GM23248 (cell line): ENCODE measurements at regions not wholly inside any gene's neighbourhood (a gene's known extent, or its start where the extent isn't known, plus 50 kb on each side); places are given as distances from the start of the nearest gene placed in this dataset.

ENCODE experiments used
- DNase-seq: peaks from one replicate; pipeline ENCODE4 v3.0.0-alpha.2; 2015
- H2AFZ ChIP-seq: fragments of 200-600 bp; sonication (generic); 2 replicates; pipeline ENCODE4 v1.6.1; 2016; ENCODE audit warnings: antibody characterized with exemption
- H3F3A ChIP-seq: fragments of 200-600 bp; sonication (generic); 2 replicates; pipeline ENCODE4 v1.6.1; 2016; ENCODE audit warnings: mild to moderate bottlenecking, antibody characterized with exemption, mixed run types; ENCODE audit not compliant: insufficient read depth
- H3K27ac ChIP-seq: fragments of 200-600 bp; sonication (generic); 2 replicates; pipeline ENCODE4 v1.5.1; 2016; ENCODE audit warnings: mild to moderate bottlenecking
- H3K27me3 ChIP-seq: fragments of 200-600 bp; sonication (generic); replicated peaks from 2 replicates; pipeline ENCODE4 v1.6.1; 2016; ENCODE audit warnings: mild to moderate bottlenecking; ENCODE audit not compliant: insufficient read depth
- H3K36me3 ChIP-seq: fragments of 200-600 bp; sonication (generic); 2 replicates; pipeline ENCODE4 v1.6.1; 2016; ENCODE audit warnings: low read depth, mild to moderate bottlenecking
- H3K4me1 ChIP-seq: fragments of 200-600 bp; sonication (generic); 2 replicates; pipeline ENCODE4 v1.6.1; 2016; ENCODE audit warnings: mild to moderate bottlenecking; ENCODE audit not compliant: insufficient read depth
- H3K4me2 ChIP-seq: fragments of 200-600 bp; sonication (generic); one replicate; pipeline ENCODE4 v1.6.1; 2016; ENCODE audit warnings: mild to moderate bottlenecking; ENCODE audit not compliant: unreplicated experiment
- H3K4me3 ChIP-seq: fragments of 200-600 bp; sonication (generic); 2 replicates; pipeline ENCODE4 v1.5.1; 2016; ENCODE audit warnings: mild to moderate bottlenecking
- H3K79me2 ChIP-seq: fragments of 200-600 bp; sonication (generic); 2 replicates; pipeline ENCODE4 v1.6.1; 2016; ENCODE audit warnings: mild to moderate bottlenecking; ENCODE audit not compliant: insufficient read depth
- H3K9ac ChIP-seq: fragments of 200-600 bp; sonication (generic); 2 replicates; pipeline ENCODE4 v1.6.1; 2016; ENCODE audit warnings: mild to moderate bottlenecking
- H3K9me2 ChIP-seq: fragments of 200-600 bp; sonication (generic); 2 replicates; pipeline ENCODE4 v1.6.1; 2016; ENCODE audit warnings: mixed run types, mild to moderate bottlenecking, moderate library complexity; ENCODE audit not compliant: insufficient read depth
- H3K9me3 ChIP-seq: fragments of 200-600 bp; sonication (generic); one replicate; pipeline ENCODE4 v1.6.1; 2017; ENCODE audit warnings: low read depth
- H4K20me1 ChIP-seq: fragments of 200-600 bp; sonication (generic); 2 replicates; pipeline ENCODE4 v1.6.0; 2016; ENCODE audit not compliant: insufficient read depth
- EZH2 ChIP-seq: fragments of 200-600 bp; sonication (generic); IDR thresholded peaks from 2 replicates; pipeline ENCODE4 v1.6.1; 2018; ENCODE audit warnings: antibody characterized with exemption, mild to moderate bottlenecking; ENCODE audit not compliant: insufficient read depth, poor library complexity, severe bottlenecking
- EZH2phosphoT487 ChIP-seq: fragments of 200-600 bp; sonication (generic); IDR thresholded peaks from 2 replicates; pipeline ENCODE4 v1.6.1; 2018; ENCODE audit warnings: antibody characterized with exemption, moderate library complexity, mild to moderate bottlenecking, low read depth; ENCODE audit not compliant: insufficient read depth
- WGBS, 2 experiments: methylation state at CpG; one replicate each; pipeline ENCODE4 v1.1.6; 2015 to 2017; ENCODE audit warnings: low lambda C conversion rate in 2 of 2, low coverage in 1 of 2; ENCODE audit errors: missing lambda C conversion rate in 2 of 2; 5-methylcytosine and 5-hydroxymethylcytosine counted together
- in situ Hi-C: fragments of 300-500 bp; cut with MboI; formaldehyde crosslinking; loops from 2 replicates; pipeline ENCODE4 v1.15.0; 2020

- Histone ChIP-seq H3K9ac (no peak overlapping the region), H3K9me3 (no peaks in the 10 kb centered on the region), H3K27me3 (no peaks in the 10 kb centered on the region), H3F3A (no peaks in the 10 kb centered on the region), H3K36me3 (no peaks in the 10 kb centered on the region), H3K9me2 (no peaks in the 10 kb centered on the region), H3K4me3 (no peak overlapping the region), H3K4me1 (no peaks in the 10 kb centered on the region; the same call in 1 of the 2 replicates), H3K79me2 (no peaks in the 10 kb centered on the region), H2AFZ (peak overlapping the region; percentile 5; the same call in 1 of the 2 replicates), H3K27ac (no peak overlapping the region), H4K20me1 (no peaks in the 10 kb centered on the region), H3K4me2 (no peak overlapping the region)
- in situ Hi-C loops = no loop called here
- no peak for DNase-seq
- TF ChIP-seq EZH2 (no peak), EZH2phosphoT487 (no peak)
- WGBS, 2 experiments = 51 to 53% methylated on average over 8 of the region's 8 CpGs
Measured at GRCh38 chr4:146029939-146030710, 91.5 kb upstream of the ZNF827 start.

- in situ Hi-C loops = no loop called here
- H3F3A ChIP-seq = no peaks in the 10 kb centered on the region
- H3K9me3 ChIP-seq = no peaks in the 10 kb centered on the region
- WGBS, 2 experiments = 71 to 83% methylated on average over 3 of the region's 3 CpGs
- no peak overlapping the region for H3K9ac ChIP-seq
- no peak overlapping the region for H3K4me2 ChIP-seq
- H3K4me3 ChIP-seq = no peak overlapping the region
- H3K4me1 ChIP-seq = no peaks in the 10 kb centered on the region; the same call in 1 of the 2 replicates
- TF ChIP-seq EZH2phosphoT487 (no peak), EZH2 (no peak)
- H3K27ac ChIP-seq = no peak overlapping the region
- peak; percentile 73 for DNase-seq
- no peaks in the 10 kb centered on the region for H3K9me2 ChIP-seq
- H3K27me3 ChIP-seq = no peaks in the 10 kb centered on the region
- H4K20me1 ChIP-seq = no peaks in the 10 kb centered on the region
- H3K36me3 ChIP-seq = no peaks in the 10 kb centered on the region
- no peak overlapping the region for H2AFZ ChIP-seq
- no peaks in the 10 kb centered on the region for H3K79me2 ChIP-seq
Measured at GRCh38 chr4:146029147-146029546, 90.5 kb upstream of the ZNF827 start.

GRCh38 chr4:146027761-146028160 is 89.1 kb upstream of the ZNF827 start:
- no peak overlapping the region for H3K27ac ChIP-seq
- H3K9me2 ChIP-seq = no peaks in the 10 kb centered on the region
- H2AFZ ChIP-seq = no peak overlapping the region
- TF ChIP-seq EZH2 (no peak), EZH2phosphoT487 (no peak)
- no peaks in the 10 kb centered on the region for H4K20me1 ChIP-seq
- no peaks in the 10 kb centered on the region for H3K9me3 ChIP-seq
- in situ Hi-C loops = no loop called here
- H3K79me2 ChIP-seq = no peaks in the 10 kb centered on the region
- WGBS, 2 experiments = 88 to 93% methylated on average over 1 of the region's 1 CpG
- H3K27me3 ChIP-seq = no peaks in the 10 kb centered on the region
- no peak overlapping the region for H3K4me3 ChIP-seq
- no peak for DNase-seq
- no peaks in the 10 kb centered on the region; the same call in 1 of the 2 replicates for H3K4me1 ChIP-seq
- no peak overlapping the region for H3K9ac ChIP-seq
- H3F3A ChIP-seq = no peaks in the 10 kb centered on the region
- no peak overlapping the region for H3K4me2 ChIP-seq
- no peaks in the 10 kb centered on the region for H3K36me3 ChIP-seq

GRCh38 chr4:146023334-146023967 is 84.8 kb upstream of the ZNF827 start:
- H3K27me3 ChIP-seq = no peaks in the 10 kb centered on the region
- in situ Hi-C loops = no loop called here
- H4K20me1 ChIP-seq = no peaks in the 10 kb centered on the region
- no peak overlapping the region for H3K27ac ChIP-seq
- no peak overlapping the region for H2AFZ ChIP-seq
- TF ChIP-seq EZH2 (no peak), EZH2phosphoT487 (no peak)
- H3K4me1 ChIP-seq = no peaks in the 10 kb centered on the region
- no peaks in the 10 kb centered on the region for H3K36me3 ChIP-seq
- 37 to 38% methylated on average over 3 of the region's 3 CpGs for WGBS, 2 experiments
- no peaks in the 10 kb centered on the region for H3K79me2 ChIP-seq
- no peaks in the 10 kb centered on the region for H3K9me2 ChIP-seq
- H3K9ac ChIP-seq = no peak overlapping the region
- DNase-seq = no peak
- H3K4me2 ChIP-seq = no peak overlapping the region
- no peaks in the 10 kb centered on the region for H3F3A ChIP-seq
- H3K9me3 ChIP-seq = no peaks in the 10 kb centered on the region
- no peak overlapping the region for H3K4me3 ChIP-seq
